Endodermal cell (in vitro differentiated cells): ENCODE measurements at regions not wholly inside any gene's neighbourhood (a gene's known extent, or its start where the extent isn't known, plus 50 kb on each side); places are given as distances from the start of the nearest gene placed in this dataset.

Experiments used
- DNase-seq: peaks from one replicate; pipeline ENCODE4 v3.0.0-alpha.2; 2017
- H3K27ac ChIP-seq: 2 replicates; pipeline ENCODE4 v1.5.1; 2013; ENCODE audit warnings: mild to moderate bottlenecking, low read depth, low read length, moderate library complexity
- H3K27me3 ChIP-seq: 2 replicates; pipeline ENCODE4 v1.6.1; 2013; ENCODE audit warnings: mild to moderate bottlenecking, low read length, moderate library complexity; ENCODE audit not compliant: insufficient read depth, control insufficient read depth, poor library complexity, severe bottlenecking
- H3K36me3 ChIP-seq: 2 replicates; pipeline ENCODE4 v1.7.0; 2013; ENCODE audit warnings: mild to moderate bottlenecking, low read length, moderate library complexity; ENCODE audit not compliant: control insufficient read depth, insufficient read depth
- H3K4me1 ChIP-seq: one replicate; pipeline ENCODE4 v1.7.0; 2013; ENCODE audit warnings: low read length; ENCODE audit not compliant: control insufficient read depth, insufficient read depth
- H3K4me3 ChIP-seq: 2 replicates; pipeline ENCODE4 v1.5.1; 2013; ENCODE audit warnings: mild to moderate bottlenecking, low read length, moderate library complexity
- H3K9ac ChIP-seq: 2 replicates; pipeline ENCODE4 v1.6.1; 2013; ENCODE audit warnings: mild to moderate bottlenecking, low read length, moderate library complexity; ENCODE audit not compliant: poor library complexity, severe bottlenecking; ENCODE audit errors: extremely low read depth
- H3K9me3 ChIP-seq: 2 replicates; pipeline ENCODE4 v1.6.1; 2013; ENCODE audit warnings: mild to moderate bottlenecking, low read length, moderate library complexity; ENCODE audit not compliant: control insufficient read depth
- H3K27ac Mint-ChIP-seq: 2 replicates; pipeline ENCODE4 v1.8.0; 2020; ENCODE audit warnings: mixed read lengths
- H3K27me3 Mint-ChIP-seq: 2 replicates; pipeline ENCODE4 v1.8.0; 2021; ENCODE audit warnings: mild to moderate bottlenecking, mixed read lengths; ENCODE audit not compliant: insufficient read depth
- H3K36me3 Mint-ChIP-seq: 2 replicates; pipeline ENCODE4 v1.8.0; 2020; ENCODE audit warnings: low read depth, mixed read lengths
- H3K4me1 Mint-ChIP-seq: 2 replicates; pipeline ENCODE4 v1.8.0; 2020; ENCODE audit warnings: mixed read lengths
- H3K4me3 Mint-ChIP-seq: 2 replicates; pipeline ENCODE4 v1.8.0; 2020; ENCODE audit warnings: mild to moderate bottlenecking, moderate library complexity, mixed read lengths
- H3K9me3 Mint-ChIP-seq: 2 replicates; pipeline ENCODE4 v1.8.0; 2020; ENCODE audit warnings: mild to moderate bottlenecking, mixed read lengths
- WGBS, 2 experiments: methylation state at CpG; one replicate each; pipeline versions ENCODE4 v1.1.5 to v1.1.7; 2013; ENCODE audit warnings: missing lambda C conversion rate in 2 of 2, mixed read lengths in 1 of 2; ENCODE audit not compliant: insufficient coverage in 1 of 2, insufficient read length in 1 of 2; 5-methylcytosine and 5-hydroxymethylcytosine counted together
- TF ChIP-seq, protein P1 (sequence below): fragments of 200-600 bp; sonication (generic); conservative IDR thresholded peaks from 2 replicates; pipeline ENCODE4 v1.5.0; 2021; ENCODE audit warnings: antibody characterized with exemption, mild to moderate bottlenecking

DNA sequence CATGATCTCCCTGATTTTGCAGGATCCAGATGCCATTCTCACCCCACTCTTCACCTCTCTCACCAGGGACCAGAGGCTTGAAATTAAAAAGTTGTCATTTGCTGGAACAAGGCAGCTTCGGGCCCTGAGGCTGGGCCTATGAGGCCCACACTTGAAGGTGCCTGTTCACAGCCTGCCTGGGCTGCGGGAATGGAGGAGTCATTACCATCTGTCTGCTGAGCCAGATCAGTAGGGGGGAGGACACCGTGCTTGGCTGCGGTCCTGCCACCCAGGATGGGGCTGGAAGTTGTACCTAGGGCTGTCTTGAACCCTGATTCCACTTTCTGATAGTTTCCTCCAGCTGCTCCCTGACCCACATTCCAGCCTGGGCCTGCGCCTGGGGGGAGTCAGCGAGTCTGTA, 208.3 kb upstream of the N4BP1 start:
- Mint-ChIP-seq H3K27me3 (peaks cover 21% of the 10 kb centered on the region), H3K9me3 (no peaks in the 10 kb centered on the region), H3K4me3 (no peak overlapping the region), H3K4me1 (no peaks in the 10 kb centered on the region), H3K27ac (no peak overlapping the region), H3K36me3 (no peaks in the 10 kb centered on the region)
- Histone ChIP-seq H3K9me3 (no peaks in the 10 kb centered on the region), H3K27me3 (peaks cover 21% of the 10 kb centered on the region), H3K4me3 (no peak overlapping the region), H3K9ac (no peak overlapping the region), H3K36me3 (no peaks in the 10 kb centered on the region), H3K4me1 (no peaks in the 10 kb centered on the region), H3K27ac (no peak overlapping the region)
- 71 to 91% methylated on average over 1 to 4 of the region's 6 CpGs for WGBS, 2 experiments
- TF ChIP-seq, protein P1, sequence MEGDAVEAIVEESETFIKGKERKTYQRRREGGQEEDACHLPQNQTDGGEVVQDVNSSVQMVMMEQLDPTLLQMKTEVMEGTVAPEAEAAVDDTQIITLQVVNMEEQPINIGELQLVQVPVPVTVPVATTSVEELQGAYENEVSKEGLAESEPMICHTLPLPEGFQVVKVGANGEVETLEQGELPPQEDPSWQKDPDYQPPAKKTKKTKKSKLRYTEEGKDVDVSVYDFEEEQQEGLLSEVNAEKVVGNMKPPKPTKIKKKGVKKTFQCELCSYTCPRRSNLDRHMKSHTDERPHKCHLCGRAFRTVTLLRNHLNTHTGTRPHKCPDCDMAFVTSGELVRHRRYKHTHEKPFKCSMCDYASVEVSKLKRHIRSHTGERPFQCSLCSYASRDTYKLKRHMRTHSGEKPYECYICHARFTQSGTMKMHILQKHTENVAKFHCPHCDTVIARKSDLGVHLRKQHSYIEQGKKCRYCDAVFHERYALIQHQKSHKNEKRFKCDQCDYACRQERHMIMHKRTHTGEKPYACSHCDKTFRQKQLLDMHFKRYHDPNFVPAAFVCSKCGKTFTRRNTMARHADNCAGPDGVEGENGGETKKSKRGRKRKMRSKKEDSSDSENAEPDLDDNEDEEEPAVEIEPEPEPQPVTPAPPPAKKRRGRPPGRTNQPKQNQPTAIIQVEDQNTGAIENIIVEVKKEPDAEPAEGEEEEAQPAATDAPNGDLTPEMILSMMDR = no peak
- DNase-seq = no peak

DNA sequence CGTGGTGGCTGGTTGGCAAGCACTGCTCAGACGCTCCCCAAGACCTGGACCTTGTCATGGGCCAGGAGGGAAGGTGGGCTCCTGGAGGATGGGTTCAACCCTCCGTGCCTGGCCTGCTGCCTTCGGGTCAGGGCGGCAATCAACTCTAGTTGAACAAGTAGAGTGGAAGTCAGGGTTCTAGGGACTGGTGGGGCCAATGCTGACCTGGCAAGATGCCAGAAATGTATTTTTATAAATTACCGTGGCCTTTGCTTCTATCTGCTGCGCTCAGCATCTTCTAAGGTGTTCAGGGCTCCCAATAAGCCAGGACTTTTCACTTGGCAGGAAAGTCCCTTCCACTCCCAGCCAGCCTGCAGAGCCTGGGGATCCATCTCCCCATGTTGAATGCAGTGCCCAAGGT, 207.1 kb upstream of the N4BP1 start:
- Histone ChIP-seq H3K27me3 (peaks cover 30% of the 10 kb centered on the region), H3K9me3 (no peaks in the 10 kb centered on the region), H3K4me1 (no peaks in the 10 kb centered on the region), H3K4me3 (no peak overlapping the region), H3K9ac (no peak overlapping the region), H3K27ac (no peak overlapping the region), H3K36me3 (no peaks in the 10 kb centered on the region)
- no peaks in the 10 kb centered on the region for H3K36me3 Mint-ChIP-seq
- H3K4me3 Mint-ChIP-seq = no peak overlapping the region
- no peak overlapping the region for H3K27ac Mint-ChIP-seq
- DNase-seq = no peak
- WGBS, 2 experiments = 85 to 94% methylated on average over 4 to 7 of the region's 7 CpGs
- TF ChIP-seq, protein P1 = no peak
- no peaks in the 10 kb centered on the region for H3K9me3 Mint-ChIP-seq
- no peaks in the 10 kb centered on the region for H3K4me1 Mint-ChIP-seq
- H3K27me3 Mint-ChIP-seq = peaks cover 31% of the 10 kb centered on the region

DNA sequence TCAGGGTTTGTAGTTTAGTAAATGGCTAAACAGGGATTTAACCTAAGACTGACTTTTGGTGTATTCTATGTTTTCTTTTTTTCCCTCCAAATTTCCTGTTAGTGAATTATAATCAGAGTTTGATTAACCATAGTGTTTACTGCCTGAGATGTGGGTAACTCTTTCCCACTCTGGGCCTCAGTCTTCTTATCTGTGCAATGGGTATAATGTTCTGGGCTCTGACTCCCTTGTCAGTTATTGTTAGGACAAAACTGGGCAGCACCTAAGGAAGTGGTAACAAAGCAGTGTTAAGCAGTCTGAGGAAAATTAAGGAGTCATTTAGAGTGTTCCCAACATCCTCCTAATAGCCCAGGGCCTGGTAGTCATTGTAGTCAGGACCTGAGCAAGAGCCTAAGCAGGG, 206.4 kb upstream of the N4BP1 start:
- no peaks in the 10 kb centered on the region for H3K4me1 Mint-ChIP-seq
- Histone ChIP-seq H3K4me3 (no peak overlapping the region), H3K9me3 (no peaks in the 10 kb centered on the region), H3K9ac (no peak overlapping the region), H3K27me3 (peaks cover 37% of the 10 kb centered on the region), H3K36me3 (no peaks in the 10 kb centered on the region), H3K27ac (no peak overlapping the region), H3K4me1 (peaks cover 4% of the 10 kb centered on the region)
- H3K36me3 Mint-ChIP-seq = no peaks in the 10 kb centered on the region
- peaks cover 38% of the 10 kb centered on the region for H3K27me3 Mint-ChIP-seq
- no peak for DNase-seq
- H3K27ac Mint-ChIP-seq = no peak overlapping the region
- TF ChIP-seq, protein P1 = no peak
- H3K9me3 Mint-ChIP-seq = no peaks in the 10 kb centered on the region
- no peak overlapping the region for H3K4me3 Mint-ChIP-seq
